NCI-H2227 (cell line): ENCODE measurements at regions not wholly inside any gene's neighbourhood (a gene's known extent, or its start where the extent isn't known, plus 50 kb on each side); places are given as distances from the start of the nearest gene placed in this dataset.

Source experiments
- DNase-seq: peaks from one replicate; lab custom pipeline; 2025; ENCODE audit not compliant: unreplicated experiment; lab: John Stamatoyannopoulos, UW

DNA sequence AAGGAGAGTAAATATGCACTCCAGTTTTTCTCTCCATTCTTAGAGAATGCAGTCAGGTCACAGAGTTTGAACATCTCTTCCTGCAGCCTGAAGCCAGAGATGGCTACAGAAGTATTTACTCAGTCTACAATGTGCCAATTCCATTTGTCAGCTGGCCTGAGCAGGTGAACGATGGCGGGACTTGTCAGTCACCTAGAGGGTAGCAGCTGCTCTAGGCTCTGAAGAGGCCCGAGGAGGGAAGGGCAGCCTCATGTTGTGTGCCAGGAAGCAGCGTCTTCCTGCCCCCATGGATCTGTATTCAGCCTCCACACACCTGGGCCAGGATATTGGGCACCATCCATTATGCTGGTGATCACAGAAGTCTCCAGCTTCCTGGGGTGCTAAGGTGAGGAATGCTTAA lies 316.7 kb upstream of the CHAC2 start:
- no peak for DNase-seq

- DNase-seq = no peak
These were observed 319.0 kb upstream of the CHAC2 start for GRCh38 chr2:53448591-53448990.

- no peak for DNase-seq
These were observed 319.5 kb upstream of the CHAC2 start for GRCh38 chr2:53448086-53448485.

DNA sequence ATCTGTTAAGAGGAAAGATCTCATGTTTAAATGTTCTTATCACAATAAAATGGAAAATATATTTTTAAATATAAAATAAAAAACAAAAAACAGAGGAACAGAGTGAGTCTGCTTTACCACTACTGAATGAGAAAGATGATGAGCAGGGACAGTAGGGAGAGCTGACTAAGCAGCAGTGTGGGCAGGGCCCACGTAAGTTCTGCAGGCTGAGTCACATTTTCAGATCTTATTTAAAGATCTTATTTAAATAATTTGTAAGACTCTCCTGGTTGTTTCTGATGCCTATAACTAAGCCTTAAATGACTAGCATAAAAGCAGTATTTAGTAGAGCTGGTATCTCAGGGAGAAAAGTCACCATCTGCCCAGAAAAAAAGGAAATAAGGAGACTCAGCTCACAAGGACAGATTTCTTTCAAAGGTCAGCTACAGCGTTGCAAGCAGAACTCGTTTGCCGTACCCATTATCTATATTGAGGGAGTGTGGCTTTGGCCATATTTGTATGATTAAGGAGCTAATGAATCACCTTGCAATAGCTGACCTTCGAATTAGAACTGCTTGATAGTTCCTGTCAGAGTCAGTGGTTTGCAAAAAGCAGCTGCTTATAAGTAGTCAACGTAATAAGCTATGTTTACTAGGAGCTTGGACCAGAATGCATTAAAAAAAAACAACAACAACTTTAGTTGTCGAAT lies 322.1 kb upstream of the CHAC2 start:
- DNase-seq = no peak

DNA sequence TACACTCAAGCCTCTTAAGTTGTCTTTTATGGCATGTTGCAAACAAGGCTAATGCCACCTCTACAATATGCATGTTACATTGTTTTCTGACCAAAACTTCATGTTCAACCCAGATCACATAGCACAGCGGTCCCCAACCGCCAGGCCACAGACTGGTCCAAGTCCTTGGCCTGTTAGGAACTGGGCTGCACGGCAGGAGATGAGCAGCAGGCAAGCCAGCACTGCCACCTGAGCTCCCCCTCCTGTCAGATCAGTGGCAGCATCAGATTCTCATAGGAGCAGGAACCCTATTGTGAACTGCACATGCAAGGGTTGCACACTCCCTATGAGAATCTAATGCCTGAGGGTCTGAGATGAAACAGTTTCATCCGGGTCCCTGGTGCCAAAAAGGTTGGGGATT lies 324.8 kb upstream of the CHAC2 start:
- DNase-seq = no peak

DNA sequence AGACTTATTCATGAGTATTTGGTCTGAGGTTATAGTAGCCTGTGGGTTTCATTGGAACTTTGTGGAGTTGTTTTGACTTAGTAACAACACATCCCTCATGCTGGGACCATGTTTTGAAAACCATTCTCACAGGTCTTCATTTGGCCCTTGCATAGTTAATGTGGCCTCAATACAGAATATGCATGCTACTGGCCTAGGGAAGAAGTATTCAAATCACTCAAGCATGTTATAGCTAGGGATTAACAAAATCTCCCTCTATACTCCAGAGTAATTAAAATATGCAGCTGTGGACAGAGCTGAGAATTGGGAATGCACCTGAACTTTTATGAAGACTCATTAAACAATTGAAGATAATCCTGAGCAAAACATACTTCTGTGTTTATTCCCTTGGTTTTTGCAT lies 325.5 kb upstream of the CHAC2 start:
- no peak for DNase-seq

GRCh38 chr2:53438692-53439091 lies 328.9 kb upstream of the CHAC2 start:
- DNase-seq = no peak

GRCh38 chr2:53438100-53438499 lies 329.5 kb upstream of the CHAC2 start:
- DNase-seq = no peak

DNA sequence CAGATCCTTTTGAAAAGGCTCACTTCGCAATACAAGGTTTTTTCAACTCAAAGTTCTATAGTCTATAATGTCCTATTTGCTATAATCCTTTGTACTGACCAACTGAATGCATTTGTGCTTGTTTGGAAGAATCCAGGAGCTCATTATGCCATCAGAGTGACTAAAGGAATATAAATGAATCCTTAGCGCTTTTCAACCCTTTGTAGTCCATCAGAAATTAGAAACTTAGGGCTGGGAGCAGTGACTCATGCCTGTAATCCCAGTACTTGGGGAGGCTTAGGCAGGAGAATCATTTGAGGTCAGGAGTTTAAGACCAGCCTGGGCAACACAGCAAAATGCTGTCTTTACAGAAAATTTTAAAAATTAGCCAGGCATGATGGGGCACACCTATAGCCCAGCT lies 330.2 kb upstream of the CHAC2 start:
- DNase-seq = no peak

- no peak for DNase-seq
These were observed 330.7 kb upstream of the CHAC2 start for GRCh38 chr2:53436882-53437281.

DNA sequence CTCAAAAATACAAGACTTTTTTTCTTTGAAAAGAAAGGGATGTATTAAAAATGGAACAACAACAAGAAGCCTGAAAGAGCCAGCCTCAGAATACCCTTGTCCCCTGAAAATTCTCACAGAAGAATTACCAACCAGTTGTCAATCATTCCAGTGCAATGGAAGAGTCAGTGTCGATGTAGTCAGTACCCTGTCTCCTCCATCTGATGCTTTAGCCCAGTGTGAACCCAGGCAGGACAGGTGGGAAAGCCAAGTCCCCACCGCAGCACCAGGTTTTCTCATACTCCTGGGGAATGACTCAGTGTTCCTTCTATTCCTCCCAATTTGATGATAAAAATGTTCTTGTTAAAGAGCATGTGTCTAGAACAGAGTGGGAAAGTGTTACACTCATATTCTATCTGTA lies 332.0 kb upstream of the CHAC2 start:
- DNase-seq = no peak

DNA sequence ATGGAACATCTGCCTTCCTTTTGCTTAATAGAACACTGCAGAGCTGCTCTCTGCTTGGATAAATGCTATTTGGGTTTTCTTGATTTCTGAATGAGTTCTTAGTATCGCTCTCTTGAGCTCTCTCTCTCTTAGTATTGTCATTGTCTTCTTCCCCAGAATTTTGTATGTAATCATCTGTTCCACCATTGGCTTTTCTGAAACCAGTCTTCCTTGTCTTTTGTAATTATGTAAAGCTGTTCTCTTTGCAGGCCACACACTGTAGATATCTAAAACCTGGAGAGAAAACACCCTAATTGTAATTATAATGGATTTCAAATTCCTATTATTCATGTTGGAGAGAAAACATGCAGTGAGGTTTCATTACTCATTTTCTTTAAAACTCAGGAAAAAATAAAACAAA lies 333.1 kb upstream of the CHAC2 start:
- no peak for DNase-seq

DNA sequence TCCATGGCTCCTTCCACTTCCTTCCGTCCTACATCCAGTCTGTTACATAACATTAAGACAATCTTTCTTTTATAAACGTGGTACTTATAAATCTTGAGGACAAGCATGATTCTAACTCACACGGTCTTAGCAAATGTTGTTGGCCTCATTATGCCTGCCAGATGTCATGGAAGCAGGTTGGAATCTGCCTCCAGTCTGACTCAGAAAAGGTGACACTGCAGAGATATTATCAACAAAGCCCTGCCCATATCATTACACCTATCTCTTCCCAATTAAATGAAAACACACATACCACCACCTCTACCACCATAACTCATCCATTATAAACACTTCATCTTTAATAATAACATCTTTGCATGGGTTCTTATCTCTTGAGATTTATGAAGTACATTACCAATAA lies 334.7 kb upstream of the CHAC2 start:
- no peak for DNase-seq

- DNase-seq = no peak
These were observed 337.7 kb upstream of the CHAC2 start for GRCh38 chr2:53429901-53430300.

DNA sequence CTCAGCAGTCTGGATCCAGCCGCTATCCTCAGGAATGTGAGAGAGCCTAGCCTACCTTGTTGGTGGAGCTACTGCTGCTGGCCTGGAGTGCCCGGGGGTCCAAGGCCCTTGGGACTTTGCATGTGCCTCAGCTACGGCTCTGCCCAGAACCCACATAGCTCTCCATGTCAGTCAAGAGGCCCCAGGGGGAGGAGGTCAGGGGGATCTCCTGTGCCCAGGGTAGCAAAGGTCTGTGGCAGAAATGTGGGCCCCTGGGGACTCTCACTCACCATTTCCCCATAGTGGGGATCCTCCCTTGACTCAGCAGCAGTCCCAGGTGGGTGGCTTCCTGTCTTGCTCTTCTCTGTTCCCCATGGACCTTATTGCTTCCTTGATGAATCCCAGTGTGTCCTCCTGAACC lies 342.7 kb upstream of the CHAC2 start:
- DNase-seq = no peak

- DNase-seq = no peak
These were observed 344.1 kb upstream of the CHAC2 start for GRCh38 chr2:53423465-53423864.

DNA sequence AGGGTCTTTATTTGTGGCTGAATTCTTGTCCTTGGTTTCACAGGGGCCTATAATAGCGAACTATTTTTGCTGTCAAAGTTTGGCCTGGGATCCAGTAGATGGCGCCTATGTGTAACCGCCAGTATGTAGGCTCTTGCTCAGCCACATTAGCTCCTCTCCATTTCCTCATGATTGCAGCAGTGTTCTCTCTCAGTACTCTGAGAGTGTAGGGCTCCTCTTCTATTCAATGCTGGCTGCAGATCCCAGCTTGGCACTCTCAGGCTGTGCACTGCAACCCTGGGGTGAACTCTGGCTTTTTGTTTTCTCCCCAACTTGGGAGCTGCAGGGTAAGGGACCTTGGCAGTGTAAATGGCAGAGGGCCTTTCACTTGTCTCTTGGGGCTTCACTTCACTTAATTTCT lies 344.6 kb upstream of the CHAC2 start:
- peak; percentile 33 for DNase-seq

DNA sequence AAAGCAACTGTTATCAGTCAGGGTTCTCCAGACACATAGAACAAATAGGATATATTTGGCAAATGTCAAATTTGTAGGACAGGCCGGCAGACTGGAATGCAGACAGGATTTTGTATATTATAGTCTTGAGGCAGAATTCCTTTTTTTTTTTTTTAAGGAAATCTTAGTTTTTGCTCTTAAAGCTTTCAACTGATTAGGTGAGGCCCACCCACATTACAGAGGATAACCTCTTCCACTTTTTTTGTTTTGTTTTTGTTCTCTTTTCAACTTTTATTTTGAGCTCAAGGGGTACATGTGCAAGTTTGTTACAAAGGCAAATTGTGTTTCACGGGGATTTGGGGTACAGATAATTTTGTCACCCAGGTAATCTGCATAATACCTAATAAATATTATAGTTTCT lies 350.2 kb upstream of the CHAC2 start:
- no peak for DNase-seq

DNA sequence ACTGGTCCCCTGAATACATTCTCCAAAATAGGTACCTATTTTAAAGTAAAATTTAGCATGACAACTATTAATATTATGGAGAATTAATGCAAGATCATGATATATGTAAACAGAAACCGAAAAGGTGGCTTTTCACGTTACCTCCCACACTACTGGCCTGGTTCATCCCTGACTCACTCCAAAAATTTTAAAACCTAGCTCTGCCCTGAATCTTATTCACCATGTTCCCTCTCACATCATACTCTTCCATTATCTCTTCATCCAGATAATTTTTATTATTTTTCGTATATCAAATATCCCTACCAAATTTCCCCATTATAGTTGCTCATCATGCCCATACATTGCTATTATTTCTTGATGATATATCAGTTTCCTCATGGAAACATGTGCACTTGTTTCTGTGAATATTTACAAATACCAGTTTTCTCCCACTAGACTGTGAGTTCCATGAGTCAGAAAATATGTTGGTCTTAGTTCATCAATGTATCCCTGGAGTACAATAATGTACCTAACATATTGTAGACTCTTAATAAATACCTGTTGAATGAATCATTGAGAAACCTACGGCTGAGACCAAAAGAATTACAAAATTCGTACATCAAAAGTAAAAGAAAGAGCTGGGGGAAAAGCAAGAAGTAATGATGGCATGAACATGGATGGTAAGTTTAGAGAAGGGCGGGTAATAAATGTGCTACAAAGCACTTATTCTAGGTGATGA lies 360.1 kb upstream of the CHAC2 start:
- DNase-seq = no peak

DNA sequence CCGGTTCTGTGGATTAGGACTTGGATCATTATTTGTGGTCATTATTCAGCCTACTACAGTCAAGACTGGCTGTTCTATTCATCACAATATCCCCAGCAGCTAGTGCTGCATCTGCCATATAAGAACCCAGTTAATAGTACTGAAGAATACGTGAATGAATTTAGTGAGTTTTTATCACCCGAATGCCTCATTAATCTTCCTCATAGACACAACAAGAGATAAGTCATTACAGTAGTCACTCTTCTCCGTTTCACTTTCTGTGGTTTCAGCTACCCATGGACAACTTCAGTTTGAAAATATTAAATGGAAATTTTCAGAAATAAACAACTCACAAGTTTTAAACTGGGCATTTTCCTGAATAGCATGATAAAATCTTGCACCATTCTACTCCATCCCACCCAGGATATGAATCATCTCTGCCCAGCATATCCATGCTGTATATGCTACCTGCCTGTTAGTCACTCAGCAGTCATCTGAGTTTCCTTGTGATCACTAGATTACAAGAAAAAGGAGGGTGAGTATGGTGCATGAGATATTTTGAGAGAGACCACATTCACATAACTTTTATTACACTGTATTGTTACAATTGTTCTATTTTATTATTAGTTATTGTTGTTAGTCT lies 363.7 kb upstream of the CHAC2 start:
- no peak for DNase-seq

GRCh38 chr2:53397085-53397484 lies 370.5 kb upstream of the CHAC2 start:
- DNase-seq = no peak

DNA sequence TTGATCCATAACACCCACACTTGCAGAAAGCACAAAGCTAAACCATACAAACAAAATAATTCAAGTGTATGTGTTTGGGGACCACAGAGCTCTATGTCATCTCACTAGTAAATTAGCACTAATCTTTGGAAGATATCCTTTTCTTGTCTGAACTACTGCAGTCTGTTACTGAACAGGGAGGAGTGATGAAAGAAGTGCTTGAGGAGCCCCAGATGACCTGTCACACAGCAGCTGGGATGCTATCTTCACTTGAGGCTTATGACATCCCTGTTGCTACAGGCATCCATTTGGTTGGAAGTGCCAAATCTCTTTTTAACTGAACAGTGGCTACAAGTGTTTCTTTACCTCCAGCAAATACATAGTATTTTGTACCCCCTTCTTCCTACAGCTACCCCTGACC lies 386.3 kb upstream of the CHAC2 start:
- DNase-seq = no peak

DNA sequence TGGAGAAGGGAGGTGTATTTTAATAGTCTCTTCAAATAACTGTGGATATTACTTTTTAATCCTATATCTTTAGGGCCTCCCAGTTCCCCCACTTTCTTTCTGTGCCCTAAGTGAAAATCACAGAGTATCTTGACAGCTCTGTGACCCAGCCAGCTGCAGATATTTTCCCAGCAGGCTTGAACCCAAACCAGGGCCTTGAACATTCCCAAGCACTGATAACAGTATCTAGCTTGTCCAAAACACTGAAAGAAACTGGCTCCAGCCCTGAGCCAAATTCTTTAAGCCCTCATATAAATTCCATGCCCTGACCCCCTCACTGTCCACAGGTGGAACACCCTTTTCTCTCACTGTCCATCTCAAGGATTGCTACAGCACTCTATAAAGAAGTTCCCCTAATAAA lies 388.1 kb upstream of the CHAC2 start:
- DNase-seq = no peak
